Retinal pigment epithelial cell (primary cell): ENCODE measurements at regions not wholly inside any gene's neighbourhood (a gene's known extent, or its start where the extent isn't known, plus 50 kb on each side); places are given as distances from the start of the nearest gene placed in this dataset.

Source experiments
- DNase-seq: peaks from one replicate; pipeline ENCODE4 v3.0.0-alpha.2; 2010; ENCODE audit warnings: low read depth
- H3K4me3 ChIP-seq: 2 replicates; pipeline ENCODE4 v1.5.1; 2011; ENCODE audit warnings: mild to moderate bottlenecking, low read length, control low read depth, moderate library complexity
- TF ChIP-seq, protein P1 (sequence below): conservative IDR thresholded peaks from 2 replicates; pipeline ENCODE4 v1.5.1; 2011; ENCODE audit warnings: low read depth, low read length, control low read depth, inconsistent platforms

- TF ChIP-seq, protein P1, sequence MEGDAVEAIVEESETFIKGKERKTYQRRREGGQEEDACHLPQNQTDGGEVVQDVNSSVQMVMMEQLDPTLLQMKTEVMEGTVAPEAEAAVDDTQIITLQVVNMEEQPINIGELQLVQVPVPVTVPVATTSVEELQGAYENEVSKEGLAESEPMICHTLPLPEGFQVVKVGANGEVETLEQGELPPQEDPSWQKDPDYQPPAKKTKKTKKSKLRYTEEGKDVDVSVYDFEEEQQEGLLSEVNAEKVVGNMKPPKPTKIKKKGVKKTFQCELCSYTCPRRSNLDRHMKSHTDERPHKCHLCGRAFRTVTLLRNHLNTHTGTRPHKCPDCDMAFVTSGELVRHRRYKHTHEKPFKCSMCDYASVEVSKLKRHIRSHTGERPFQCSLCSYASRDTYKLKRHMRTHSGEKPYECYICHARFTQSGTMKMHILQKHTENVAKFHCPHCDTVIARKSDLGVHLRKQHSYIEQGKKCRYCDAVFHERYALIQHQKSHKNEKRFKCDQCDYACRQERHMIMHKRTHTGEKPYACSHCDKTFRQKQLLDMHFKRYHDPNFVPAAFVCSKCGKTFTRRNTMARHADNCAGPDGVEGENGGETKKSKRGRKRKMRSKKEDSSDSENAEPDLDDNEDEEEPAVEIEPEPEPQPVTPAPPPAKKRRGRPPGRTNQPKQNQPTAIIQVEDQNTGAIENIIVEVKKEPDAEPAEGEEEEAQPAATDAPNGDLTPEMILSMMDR, result no peak
- no peak for DNase-seq
- H3K4me3 ChIP-seq, result no peak overlapping the region
Observed at GRCh38 chr21:32954353-32954752, 71.4 kb upstream of the OLIG2 start.

DNA sequence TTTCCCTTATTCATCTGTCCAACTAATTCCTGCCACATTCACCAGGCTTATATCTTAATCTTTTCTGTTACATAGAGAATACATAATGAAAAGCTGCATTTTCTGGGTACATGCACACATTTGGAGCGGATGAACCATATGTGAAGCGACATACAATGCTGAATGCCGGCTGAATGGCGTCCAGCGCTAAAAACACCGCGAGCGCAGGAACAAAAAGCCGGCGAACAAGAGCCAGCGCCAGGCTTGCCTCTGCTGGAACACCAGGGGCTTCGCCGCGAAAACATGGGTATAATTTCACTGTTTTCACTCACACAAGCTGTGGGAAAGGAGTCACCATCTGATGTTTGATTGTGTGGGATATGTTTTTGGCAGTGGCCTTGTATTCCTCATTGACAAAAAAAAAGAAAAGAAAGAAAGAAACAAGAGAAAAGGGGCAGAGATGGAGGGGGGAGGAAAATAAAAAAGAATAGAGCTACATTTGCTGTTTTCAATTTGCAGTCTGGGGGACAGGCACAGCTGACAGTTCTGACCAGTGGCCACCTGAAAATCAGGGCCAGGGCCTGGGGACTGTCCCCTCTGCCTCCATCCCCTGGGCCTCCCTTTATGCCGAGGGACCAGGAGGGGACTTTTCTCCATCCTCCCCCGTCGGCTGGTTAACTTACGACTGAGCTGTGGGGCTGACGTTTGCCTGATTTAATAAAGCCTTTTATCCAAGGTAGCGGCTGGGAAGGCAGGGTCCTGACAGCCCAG, 70.2 kb upstream of the OLIG2 start:
- TF ChIP-seq, protein P1, result no peak
- H3K4me3 ChIP-seq, result no peak overlapping the region
- no peak for DNase-seq

GRCh38 chr21:32956061-32956656, 69.6 kb upstream of the OLIG2 start:
- TF ChIP-seq, protein P1, result no peak
- DNase-seq, result no peak
- no peak overlapping the region for H3K4me3 ChIP-seq

GRCh38 chr21:32957545-32957944, 68.2 kb upstream of the OLIG2 start:
- H3K4me3 ChIP-seq, result no peak overlapping the region
- TF ChIP-seq, protein P1, result no peak
- no peak for DNase-seq

DNA sequence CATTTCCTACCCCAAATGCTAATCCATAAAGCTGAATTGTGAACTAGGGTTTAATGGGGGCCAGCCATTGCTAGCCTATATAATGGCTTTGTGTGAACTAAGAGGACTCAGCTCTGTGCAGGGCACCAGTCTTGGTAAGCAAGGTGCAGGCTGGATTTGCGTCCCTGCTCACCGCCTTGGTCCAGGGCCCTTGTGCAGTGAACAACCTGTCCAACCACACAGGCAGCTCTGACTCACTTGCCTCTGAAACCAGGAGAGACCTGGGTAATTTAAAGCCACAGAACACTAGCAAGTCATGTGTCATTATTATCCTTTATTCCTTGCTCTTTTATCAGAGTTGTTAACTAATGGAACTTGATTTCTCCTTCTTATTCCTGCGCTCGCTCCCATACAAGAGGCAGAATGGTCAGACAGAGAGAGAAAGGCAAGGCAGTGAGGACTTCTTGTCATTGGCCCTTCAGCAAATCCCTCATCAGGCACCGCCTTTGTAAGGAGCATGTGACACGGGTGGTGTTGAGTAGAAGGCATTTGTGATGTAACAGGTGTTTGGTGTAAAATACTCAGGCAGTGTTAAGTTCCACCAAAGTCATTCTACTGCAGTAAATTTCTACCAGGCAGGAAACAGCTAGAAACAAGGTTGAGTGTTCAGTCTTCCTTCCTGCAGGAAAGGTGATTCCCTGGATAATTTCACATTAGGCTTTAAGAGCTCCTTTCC, 67.3 kb upstream of the OLIG2 start:
- no peak for DNase-seq
- no peak overlapping the region for H3K4me3 ChIP-seq
- TF ChIP-seq, protein P1, result no peak

DNA sequence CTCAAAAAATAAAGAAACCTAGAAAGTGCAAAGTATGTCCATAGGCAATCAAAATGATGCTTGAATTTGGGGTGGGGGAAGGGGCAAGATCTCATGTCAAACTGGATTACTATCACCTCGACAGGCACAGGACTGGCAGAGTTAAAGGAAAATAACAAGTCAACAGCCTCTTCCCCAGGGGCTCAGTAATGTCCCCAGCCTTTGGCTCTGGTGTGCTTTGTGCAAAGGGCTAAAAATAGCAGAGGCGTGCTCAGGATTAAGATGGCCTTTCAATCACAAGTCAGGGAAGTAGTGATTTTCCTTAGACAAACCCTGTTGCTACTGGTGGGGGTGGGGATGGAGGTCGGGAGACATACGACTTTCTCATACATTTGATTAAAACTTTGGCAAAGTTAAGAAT, 63.5 kb upstream of the OLIG2 start:
- DNase-seq, result no peak
- no peak overlapping the region for H3K4me3 ChIP-seq
- TF ChIP-seq, protein P1, result no peak
